ENCODE measurements at regions not wholly inside any gene's neighbourhood (a gene's known extent, or its start where the extent isn't known, plus 50 kb on each side); places are given as distances from the start of the nearest gene placed in this dataset.

DNA sequence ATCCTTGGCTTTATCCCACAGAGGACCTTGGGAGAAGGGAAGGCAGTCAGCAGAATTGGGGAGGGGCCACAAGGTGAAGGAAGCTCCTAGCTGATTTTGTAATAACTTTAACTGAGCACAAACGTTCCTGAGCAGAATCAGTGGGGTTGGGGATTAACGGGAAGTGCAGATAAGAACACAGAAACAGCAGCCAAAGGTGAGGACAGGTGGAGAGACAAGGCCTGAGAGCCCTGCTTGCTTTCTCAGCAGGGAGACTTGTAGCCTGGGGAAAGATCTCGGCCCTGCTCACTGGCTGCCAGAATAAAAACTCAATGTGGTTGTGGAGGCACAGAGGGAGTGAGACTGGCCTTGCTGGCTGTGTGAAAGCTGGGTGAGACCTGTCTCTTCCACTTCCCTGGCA lies 265.2 kb upstream of the FAT3 start (continued):
- TF ChIP-seq, protein P1, sequence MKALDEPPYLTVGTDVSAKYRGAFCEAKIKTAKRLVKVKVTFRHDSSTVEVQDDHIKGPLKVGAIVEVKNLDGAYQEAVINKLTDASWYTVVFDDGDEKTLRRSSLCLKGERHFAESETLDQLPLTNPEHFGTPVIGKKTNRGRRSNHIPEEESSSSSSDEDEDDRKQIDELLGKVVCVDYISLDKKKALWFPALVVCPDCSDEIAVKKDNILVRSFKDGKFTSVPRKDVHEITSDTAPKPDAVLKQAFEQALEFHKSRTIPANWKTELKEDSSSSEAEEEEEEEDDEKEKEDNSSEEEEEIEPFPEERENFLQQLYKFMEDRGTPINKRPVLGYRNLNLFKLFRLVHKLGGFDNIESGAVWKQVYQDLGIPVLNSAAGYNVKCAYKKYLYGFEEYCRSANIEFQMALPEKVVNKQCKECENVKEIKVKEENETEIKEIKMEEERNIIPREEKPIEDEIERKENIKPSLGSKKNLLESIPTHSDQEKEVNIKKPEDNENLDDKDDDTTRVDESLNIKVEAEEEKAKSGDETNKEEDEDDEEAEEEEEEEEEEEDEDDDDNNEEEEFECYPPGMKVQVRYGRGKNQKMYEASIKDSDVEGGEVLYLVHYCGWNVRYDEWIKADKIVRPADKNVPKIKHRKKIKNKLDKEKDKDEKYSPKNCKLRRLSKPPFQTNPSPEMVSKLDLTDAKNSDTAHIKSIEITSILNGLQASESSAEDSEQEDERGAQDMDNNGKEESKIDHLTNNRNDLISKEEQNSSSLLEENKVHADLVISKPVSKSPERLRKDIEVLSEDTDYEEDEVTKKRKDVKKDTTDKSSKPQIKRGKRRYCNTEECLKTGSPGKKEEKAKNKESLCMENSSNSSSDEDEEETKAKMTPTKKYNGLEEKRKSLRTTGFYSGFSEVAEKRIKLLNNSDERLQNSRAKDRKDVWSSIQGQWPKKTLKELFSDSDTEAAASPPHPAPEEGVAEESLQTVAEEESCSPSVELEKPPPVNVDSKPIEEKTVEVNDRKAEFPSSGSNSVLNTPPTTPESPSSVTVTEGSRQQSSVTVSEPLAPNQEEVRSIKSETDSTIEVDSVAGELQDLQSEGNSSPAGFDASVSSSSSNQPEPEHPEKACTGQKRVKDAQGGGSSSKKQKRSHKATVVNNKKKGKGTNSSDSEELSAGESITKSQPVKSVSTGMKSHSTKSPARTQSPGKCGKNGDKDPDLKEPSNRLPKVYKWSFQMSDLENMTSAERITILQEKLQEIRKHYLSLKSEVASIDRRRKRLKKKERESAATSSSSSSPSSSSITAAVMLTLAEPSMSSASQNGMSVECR (CRISPR knock-in tag; IDR thresholded peaks at IDR 0.05; ENCODE audit: borderline replicate concordance), result no peak
- TF ChIP-seq ZNF138 (CRISPR knock-in tag; conservative IDR thresholded peaks at IDR 0.05) (no peak), ATF6 (CRISPR knock-in tag; IDR thresholded peaks at IDR 0.05) (no peak)
- TF ChIP-seq, protein P2, sequence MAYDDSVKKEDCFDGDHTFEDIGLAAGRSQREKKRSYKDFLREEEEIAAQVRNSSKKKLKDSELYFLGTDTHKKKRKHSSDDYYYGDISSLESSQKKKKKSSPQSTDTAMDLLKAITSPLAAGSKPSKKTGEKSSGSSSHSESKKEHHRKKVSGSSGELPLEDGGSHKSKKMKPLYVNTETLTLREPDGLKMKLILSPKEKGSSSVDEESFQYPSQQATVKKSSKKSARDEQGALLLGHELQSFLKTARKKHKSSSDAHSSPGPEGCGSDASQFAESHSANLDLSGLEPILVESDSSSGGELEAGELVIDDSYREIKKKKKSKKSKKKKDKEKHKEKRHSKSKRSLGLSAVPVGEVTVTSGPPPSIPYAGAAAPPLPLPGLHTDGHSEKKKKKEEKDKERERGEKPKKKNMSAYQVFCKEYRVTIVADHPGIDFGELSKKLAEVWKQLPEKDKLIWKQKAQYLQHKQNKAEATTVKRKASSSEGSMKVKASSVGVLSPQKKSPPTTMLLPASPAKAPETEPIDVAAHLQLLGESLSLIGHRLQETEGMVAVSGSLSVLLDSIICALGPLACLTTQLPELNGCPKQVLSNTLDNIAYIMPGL (CRISPR knock-in tag; IDR thresholded peaks at IDR 0.05), result no peak
- TF ChIP-seq, protein P3, sequence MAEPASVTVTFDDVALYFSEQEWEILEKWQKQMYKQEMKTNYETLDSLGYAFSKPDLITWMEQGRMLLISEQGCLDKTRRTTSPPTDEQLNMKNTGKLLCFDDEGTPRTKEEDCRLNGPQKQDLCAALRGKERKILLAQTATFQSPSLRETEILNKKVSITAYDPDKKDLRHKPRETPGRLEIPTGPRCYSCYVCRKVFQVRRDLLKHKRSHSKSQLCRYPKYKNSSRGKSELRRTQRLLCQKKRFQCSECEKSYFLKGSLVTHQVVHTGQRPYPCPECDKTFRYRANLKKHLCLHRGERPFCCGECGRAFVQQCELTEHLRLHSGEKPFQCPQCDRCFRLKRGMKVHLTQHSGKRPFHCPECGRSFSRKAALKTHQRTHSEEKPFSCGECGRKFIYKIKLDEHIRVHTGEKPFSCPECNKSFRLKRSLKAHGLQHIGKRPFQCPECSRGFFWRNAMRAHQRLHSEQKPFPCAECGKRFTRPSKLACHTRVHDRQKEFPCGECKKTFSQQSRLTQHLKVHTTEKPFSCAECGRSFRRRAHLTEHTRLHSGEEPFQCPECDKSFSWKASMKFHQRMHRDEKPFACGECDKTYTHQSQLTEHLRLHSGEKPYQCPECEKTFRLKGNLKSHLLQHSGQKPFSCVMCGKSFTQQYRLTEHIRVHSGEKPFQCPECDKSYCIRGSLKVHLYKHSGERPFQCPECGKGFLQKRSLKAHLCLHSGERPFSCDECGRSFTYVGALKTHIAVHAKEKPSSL (CRISPR knock-in tag; conservative IDR thresholded peaks at IDR 0.05), result no peak

DNA sequence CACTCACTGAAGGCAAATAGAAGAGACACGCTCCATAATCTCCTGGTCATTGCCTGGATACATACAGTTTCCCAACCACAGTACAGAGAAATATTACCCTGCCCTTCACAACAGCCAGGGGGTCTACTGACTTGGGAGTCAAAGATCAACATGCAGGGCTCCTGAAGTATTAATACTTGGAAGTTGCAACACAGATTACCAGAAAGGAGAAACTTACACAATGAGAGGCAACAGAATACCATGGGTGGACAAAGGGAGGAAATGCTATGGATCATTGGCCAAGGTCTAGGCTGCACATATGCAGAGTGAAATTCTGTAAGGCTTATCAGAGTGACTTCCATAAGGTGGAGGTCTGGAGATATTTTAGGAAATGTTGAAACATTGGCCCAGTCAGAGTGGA lies 267.9 kb upstream of the FAT3 start:
- ChIA-PET CTCF (no interaction called here), POLR2A (no interaction called here)
- peaks cover 2% of the 10 kb centered on the region; the same call in 1 of the 2 replicates for H3K27me3 Mint-ChIP-seq (ENCODE audit: low read depth)
- no peak overlapping the region for H3K27ac Mint-ChIP-seq
- DNase-seq (ENCODE audit: low spot score) (no peak), ATAC-seq (no peak)
- H3K36me3 Mint-ChIP-seq, result peaks cover 13% of the 10 kb centered on the region
- H3K4me1 Mint-ChIP-seq, result no peaks in the 10 kb centered on the region
- no peak overlapping the region for H3K4me3 Mint-ChIP-seq
- TF ChIP-seq CBFB (CRISPR knock-in tag; IDR thresholded peaks at IDR 0.05; ENCODE audit: low read depth) (no peak), FOXP1 (CRISPR knock-in tag; IDR thresholded peaks at IDR 0.05; ENCODE audit: borderline replicate concordance) (no peak), SOX15 (CRISPR knock-in tag; IDR thresholded peaks at IDR 0.05) (no peak), FOXP4 (CRISPR knock-in tag; IDR thresholded peaks at IDR 0.05) (no peak), CREM (CRISPR knock-in tag; IDR thresholded peaks at IDR 0.05) (no peak)
- TF ChIP-seq, protein P4, sequence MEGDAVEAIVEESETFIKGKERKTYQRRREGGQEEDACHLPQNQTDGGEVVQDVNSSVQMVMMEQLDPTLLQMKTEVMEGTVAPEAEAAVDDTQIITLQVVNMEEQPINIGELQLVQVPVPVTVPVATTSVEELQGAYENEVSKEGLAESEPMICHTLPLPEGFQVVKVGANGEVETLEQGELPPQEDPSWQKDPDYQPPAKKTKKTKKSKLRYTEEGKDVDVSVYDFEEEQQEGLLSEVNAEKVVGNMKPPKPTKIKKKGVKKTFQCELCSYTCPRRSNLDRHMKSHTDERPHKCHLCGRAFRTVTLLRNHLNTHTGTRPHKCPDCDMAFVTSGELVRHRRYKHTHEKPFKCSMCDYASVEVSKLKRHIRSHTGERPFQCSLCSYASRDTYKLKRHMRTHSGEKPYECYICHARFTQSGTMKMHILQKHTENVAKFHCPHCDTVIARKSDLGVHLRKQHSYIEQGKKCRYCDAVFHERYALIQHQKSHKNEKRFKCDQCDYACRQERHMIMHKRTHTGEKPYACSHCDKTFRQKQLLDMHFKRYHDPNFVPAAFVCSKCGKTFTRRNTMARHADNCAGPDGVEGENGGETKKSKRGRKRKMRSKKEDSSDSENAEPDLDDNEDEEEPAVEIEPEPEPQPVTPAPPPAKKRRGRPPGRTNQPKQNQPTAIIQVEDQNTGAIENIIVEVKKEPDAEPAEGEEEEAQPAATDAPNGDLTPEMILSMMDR (IDR thresholded peaks at IDR 0.05), result no peak
- peaks cover 33% of the 10 kb centered on the region for H3K9me3 Mint-ChIP-seq
